ENCODE measurements at regions not wholly inside any gene's neighbourhood (a gene's known extent, or its start where the extent isn't known, plus 50 kb on each side); places are given as distances from the start of the nearest gene placed in this dataset.

DNA sequence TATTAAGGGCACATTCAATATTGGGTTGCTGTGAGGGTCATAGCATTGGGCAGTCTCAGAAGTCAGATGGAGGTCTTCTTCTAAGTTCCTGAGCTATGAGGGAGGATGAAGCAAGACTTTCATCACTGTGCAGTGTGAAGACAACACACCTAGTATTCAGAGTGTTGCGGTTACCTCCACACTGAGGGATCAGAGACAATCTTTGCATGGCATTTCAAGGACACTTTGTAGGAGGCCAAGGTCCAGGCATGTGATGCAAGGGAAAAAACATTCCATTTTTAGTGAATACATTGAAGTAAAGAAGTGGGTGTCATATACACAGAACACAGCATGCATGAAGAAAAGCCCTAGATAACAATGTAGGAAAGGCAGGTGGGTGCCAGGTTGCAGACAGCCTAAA, 481.2 kb upstream of the DIPK2B start:
- Mint-ChIP-seq H3K27ac (no peak overlapping the region), H3K27me3 (ENCODE audit: low read depth in 3 of 3) (peaks cover 0 to 20% (median 0%) of the 10 kb centered on the region in 3 donors), H3K36me3 (no peaks in the 10 kb centered on the region), H3K4me1 (no peaks in the 10 kb centered on the region), H3K4me3 (no peak overlapping the region), H3K9me3 (peaks cover 0 to 4% (median 2%) of the 10 kb centered on the region in 7 donors)
- Histone ChIP-seq H3K27me3 (ENCODE audit: control insufficient read depth in 2 of 2, insufficient read depth in 2 of 2, low read length in 2 of 2) (peaks cover 0 to 31% of the 10 kb centered on the region in 2 donors), H3K9ac (ENCODE audit: insufficient read depth, low read length, poor library complexity, severe bottlenecking) (no peak overlapping the region), H3K4me1 (ENCODE audit: control insufficient read depth in 1 of 2, insufficient read depth in 2 of 2, low read length in 2 of 2) (no peaks in the 10 kb centered on the region), H3K36me3 (replicated peaks in 1 of 2; ENCODE audit: control insufficient read depth in 1 of 2, insufficient read depth in 2 of 2, low read length in 2 of 2) (no peaks in the 10 kb centered on the region), H3K4me2 (replicated peaks; ENCODE audit: extremely low read depth, low read length, poor library complexity, severe bottlenecking) (no peak overlapping the region), H3K9me3 (replicated peaks in 1 of 2; ENCODE audit: control insufficient read depth in 1 of 2, insufficient read depth in 1 of 2, low read length in 2 of 2) (no peaks in the 10 kb centered on the region), H3K27ac (ENCODE audit: low read depth in 1 of 2, low read length in 2 of 2) (no peak overlapping the region), H4K20me1 (ENCODE audit: insufficient read depth, low read length) (no peaks in the 10 kb centered on the region), H2AFZ (ENCODE audit: insufficient read depth, low read depth, low read length, poor library complexity, severe bottlenecking) (no peak overlapping the region), H3K4me3 (replicated peaks in 1 of 3; ENCODE audit: low read depth in 2 of 3, low read length in 3 of 3) (no peak overlapping the region), H3K79me2 (ENCODE audit: insufficient read depth, low read length) (no peaks in the 10 kb centered on the region)
- DNase-seq: no peak
- TF ChIP-seq, protein P1, sequence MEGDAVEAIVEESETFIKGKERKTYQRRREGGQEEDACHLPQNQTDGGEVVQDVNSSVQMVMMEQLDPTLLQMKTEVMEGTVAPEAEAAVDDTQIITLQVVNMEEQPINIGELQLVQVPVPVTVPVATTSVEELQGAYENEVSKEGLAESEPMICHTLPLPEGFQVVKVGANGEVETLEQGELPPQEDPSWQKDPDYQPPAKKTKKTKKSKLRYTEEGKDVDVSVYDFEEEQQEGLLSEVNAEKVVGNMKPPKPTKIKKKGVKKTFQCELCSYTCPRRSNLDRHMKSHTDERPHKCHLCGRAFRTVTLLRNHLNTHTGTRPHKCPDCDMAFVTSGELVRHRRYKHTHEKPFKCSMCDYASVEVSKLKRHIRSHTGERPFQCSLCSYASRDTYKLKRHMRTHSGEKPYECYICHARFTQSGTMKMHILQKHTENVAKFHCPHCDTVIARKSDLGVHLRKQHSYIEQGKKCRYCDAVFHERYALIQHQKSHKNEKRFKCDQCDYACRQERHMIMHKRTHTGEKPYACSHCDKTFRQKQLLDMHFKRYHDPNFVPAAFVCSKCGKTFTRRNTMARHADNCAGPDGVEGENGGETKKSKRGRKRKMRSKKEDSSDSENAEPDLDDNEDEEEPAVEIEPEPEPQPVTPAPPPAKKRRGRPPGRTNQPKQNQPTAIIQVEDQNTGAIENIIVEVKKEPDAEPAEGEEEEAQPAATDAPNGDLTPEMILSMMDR (IDR thresholded peaks at IDR 0.05): no peak
- no CpG with 5 or more reads among the region's 1 CpG for WGBS (ENCODE audit: insufficient coverage)
- intact Hi-C loops (cut with micrococcal nuclease): no loop called here

DNA sequence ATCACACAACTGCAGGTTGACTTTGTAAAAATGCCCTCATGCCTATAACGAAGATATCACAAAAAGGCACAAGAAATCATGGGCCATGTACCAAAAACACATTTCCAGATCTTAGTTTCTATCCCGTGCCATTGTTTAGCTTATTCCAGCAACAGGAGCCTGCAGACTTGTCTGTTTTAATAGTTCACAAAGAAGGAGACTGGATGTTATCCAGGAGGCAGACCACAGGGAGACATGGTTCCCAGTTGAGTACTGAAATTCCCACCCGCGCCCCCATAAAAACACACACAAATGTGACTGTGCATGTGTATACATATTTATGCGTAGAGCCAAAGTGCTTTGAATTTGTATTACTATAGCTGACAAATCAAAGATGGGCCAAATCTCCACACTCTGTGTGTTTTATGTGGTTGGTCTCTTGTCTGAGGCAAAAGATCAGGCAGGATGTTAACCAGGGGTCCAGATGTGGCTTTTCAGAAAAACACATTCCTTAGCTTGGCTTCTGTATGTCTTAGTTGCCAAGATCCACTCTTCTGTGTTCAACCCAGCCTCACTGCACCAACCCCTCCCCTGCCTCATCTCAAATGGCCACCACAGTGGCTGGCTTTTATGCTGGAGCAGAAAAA, 469.2 kb upstream of the DIPK2B start:
- DNase-seq: no peak
- TF ChIP-seq, protein P1 (IDR thresholded peaks at IDR 0.05): no peak

More for the DNA sequence above, 469.2 kb upstream of the DIPK2B start:
- H3K27ac ChIP-seq (ENCODE audit: low read depth in 1 of 2, low read length in 2 of 2): no peak overlapping the region
- no peaks in the 10 kb centered on the region for H3K4me1 Mint-ChIP-seq
- no peaks in the 10 kb centered on the region for H3K36me3 Mint-ChIP-seq
- no peaks in the 10 kb centered on the region for H3K36me3 ChIP-seq (replicated peaks in 1 of 2; ENCODE audit: control insufficient read depth in 1 of 2, insufficient read depth in 2 of 2, low read length in 2 of 2)
- no peak overlapping the region for H3K4me3 ChIP-seq (replicated peaks in 1 of 3; ENCODE audit: low read depth in 2 of 3, low read length in 3 of 3)
- H3K9ac ChIP-seq (ENCODE audit: insufficient read depth, low read length, poor library complexity, severe bottlenecking): no peak overlapping the region
- no peak overlapping the region for H2AFZ ChIP-seq (ENCODE audit: insufficient read depth, low read depth, low read length, poor library complexity, severe bottlenecking)
- no peaks in the 10 kb centered on the region for H4K20me1 ChIP-seq (ENCODE audit: insufficient read depth, low read length)
- peaks cover 0 to 6% of the 10 kb centered on the region in 2 donors for H3K9me3 ChIP-seq (replicated peaks in 1 of 2; ENCODE audit: control insufficient read depth in 1 of 2, insufficient read depth in 1 of 2, low read length in 2 of 2)
- H3K4me2 ChIP-seq (replicated peaks; ENCODE audit: extremely low read depth, low read length, poor library complexity, severe bottlenecking): no peak overlapping the region
- WGBS (ENCODE audit: insufficient coverage): 100% methylated on average over 1 of the region's 5 CpGs
- no peak overlapping the region for H3K27ac Mint-ChIP-seq
- no peaks in the 10 kb centered on the region for H3K79me2 ChIP-seq (ENCODE audit: insufficient read depth, low read length)
- H3K27me3 ChIP-seq (ENCODE audit: control insufficient read depth in 2 of 2, insufficient read depth in 2 of 2, low read length in 2 of 2): peaks cover 0 to 10% of the 10 kb centered on the region in 2 donors
- H3K4me3 Mint-ChIP-seq: no peak overlapping the region
- peaks cover 0 to 31% (median 0%) of the 10 kb centered on the region in 3 donors for H3K27me3 Mint-ChIP-seq (ENCODE audit: low read depth in 3 of 3)
- peaks cover 0 to 9% (median 2%) of the 10 kb centered on the region in 7 donors for H3K9me3 Mint-ChIP-seq
- H3K4me1 ChIP-seq (ENCODE audit: control insufficient read depth in 1 of 2, insufficient read depth in 2 of 2, low read length in 2 of 2): no peaks in the 10 kb centered on the region
- intact Hi-C loops (cut with micrococcal nuclease): no loop called here
